ENCODE measurements at regions not wholly inside any gene's neighbourhood (a gene's known extent, or its start where the extent isn't known, plus 50 kb on each side); places are given as distances from the start of the nearest gene placed in this dataset.
"Not testable (repeated sequence)": the region's sequence is repeated elsewhere in the genome, so short reads cannot be mapped to it uniquely, and the experiment has no call there.

GRCh38 chr3:177664380-177665103, 467.3 kb upstream of the TBL1XR1 start:
- 40% methylated on average over 2 of the region's 17 CpGs for WGBS (ENCODE audit: low lambda C conversion rate)
- H4K20me1 ChIP-seq (ENCODE audit: insufficient read depth, low read length); POLR2A ChIA-PET; FAIRE-seq; H3K4me1 ChIP-seq (ENCODE audit: insufficient read depth, low read length); H3K27me3 ChIP-seq (ENCODE audit: control insufficient read depth in 1 of 2, insufficient read depth in 2 of 2, low read length in 2 of 2); DNase-seq (ENCODE audit: low spot score); ATAC-seq; H2AFZ ChIP-seq (ENCODE audit: low read length); H3K9ac ChIP-seq (ENCODE audit: insufficient read depth, low read depth, low read length); CTCF ChIA-PET (ENCODE audit: low intra/inter-chr PET ratio, low total read pairs); in situ Hi-C loops (cut with HindIII; ENCODE audit: extremely low pct_ligation_motif_present, low pct_unique_long_range_greater_than_20kb); intact Hi-C loops (cut with micrococcal nuclease; ENCODE audit: unreplicated experiment); H3K9me3 ChIP-seq (ENCODE audit: low read length); H3K4me3 ChIP-seq (replicated peaks in 1 of 3; ENCODE audit: insufficient read depth in 1 of 3, low read depth in 2 of 3, low read length in 3 of 3); BruUV-seq (replicated peaks); H3K79me2 ChIP-seq (ENCODE audit: insufficient read depth, low read length); H3K36me3 ChIP-seq (replicated peaks in 1 of 2; ENCODE audit: control insufficient read depth in 1 of 2, insufficient read depth in 2 of 2, low read length in 2 of 2); H3K27ac ChIP-seq (ENCODE audit: extremely low read length, insufficient read depth, low read length); TF ChIP-seq SOX6 (IDR thresholded peaks at IDR 0.05): not testable (repeated sequence)
- H3K4me2 ChIP-seq (ENCODE audit: low read depth, low read length), result peak overlapping the region; percentile 24; the same call in 1 of the 2 replicates
- TF ChIP-seq STAG1 (CRISPR knock-in tag; IDR thresholded peaks at IDR 0.05), result peak; percentile 69
- peak; percentile 63 for TF ChIP-seq CTCF (CRISPR knock-in tag; IDR thresholded peaks at IDR 0.05)
- peak; percentile 43; the same call in 1 of the 2 replicates for TF ChIP-seq FOXP4 (CRISPR knock-in tag; IDR thresholded peaks at IDR 0.05)
- TF ChIP-seq REPIN1 (CRISPR knock-in tag; IDR thresholded peaks at IDR 0.05; ENCODE audit: borderline replicate concordance, low read depth), result 0 out of 2 replicates have a peak, but pooled peaks have one; percentile 52
- TF ChIP-seq FOXA3 (CRISPR knock-in tag; IDR thresholded peaks at IDR 0.05), result peak; percentile 81
- TF ChIP-seq, protein P1, sequence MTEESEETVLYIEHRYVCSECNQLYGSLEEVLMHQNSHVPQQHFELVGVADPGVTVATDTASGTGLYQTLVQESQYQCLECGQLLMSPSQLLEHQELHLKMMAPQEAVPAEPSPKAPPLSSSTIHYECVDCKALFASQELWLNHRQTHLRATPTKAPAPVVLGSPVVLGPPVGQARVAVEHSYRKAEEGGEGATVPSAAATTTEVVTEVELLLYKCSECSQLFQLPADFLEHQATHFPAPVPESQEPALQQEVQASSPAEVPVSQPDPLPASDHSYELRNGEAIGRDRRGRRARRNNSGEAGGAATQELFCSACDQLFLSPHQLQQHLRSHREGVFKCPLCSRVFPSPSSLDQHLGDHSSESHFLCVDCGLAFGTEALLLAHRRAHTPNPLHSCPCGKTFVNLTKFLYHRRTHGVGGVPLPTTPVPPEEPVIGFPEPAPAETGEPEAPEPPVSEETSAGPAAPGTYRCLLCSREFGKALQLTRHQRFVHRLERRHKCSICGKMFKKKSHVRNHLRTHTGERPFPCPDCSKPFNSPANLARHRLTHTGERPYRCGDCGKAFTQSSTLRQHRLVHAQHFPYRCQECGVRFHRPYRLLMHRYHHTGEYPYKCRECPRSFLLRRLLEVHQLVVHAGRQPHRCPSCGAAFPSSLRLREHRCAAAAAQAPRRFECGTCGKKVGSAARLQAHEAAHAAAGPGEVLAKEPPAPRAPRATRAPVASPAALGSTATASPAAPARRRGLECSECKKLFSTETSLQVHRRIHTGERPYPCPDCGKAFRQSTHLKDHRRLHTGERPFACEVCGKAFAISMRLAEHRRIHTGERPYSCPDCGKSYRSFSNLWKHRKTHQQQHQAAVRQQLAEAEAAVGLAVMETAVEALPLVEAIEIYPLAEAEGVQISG (CRISPR knock-in tag; IDR thresholded peaks at IDR 0.05), result 0 out of 2 replicates have a peak, but pooled peaks have one; percentile 22
- TF ChIP-seq SOX6 (CRISPR knock-in tag; IDR thresholded peaks at IDR 0.05), result 0 out of 2 replicates have a peak, but pooled peaks have one; percentile 29
- TF ChIP-seq KDM2A (CRISPR knock-in tag; IDR thresholded peaks at IDR 0.05; ENCODE audit: borderline replicate concordance, low read depth), result peak; percentile 32; the same call in 1 of the 2 replicates
- TF ChIP-seq, protein P2, sequence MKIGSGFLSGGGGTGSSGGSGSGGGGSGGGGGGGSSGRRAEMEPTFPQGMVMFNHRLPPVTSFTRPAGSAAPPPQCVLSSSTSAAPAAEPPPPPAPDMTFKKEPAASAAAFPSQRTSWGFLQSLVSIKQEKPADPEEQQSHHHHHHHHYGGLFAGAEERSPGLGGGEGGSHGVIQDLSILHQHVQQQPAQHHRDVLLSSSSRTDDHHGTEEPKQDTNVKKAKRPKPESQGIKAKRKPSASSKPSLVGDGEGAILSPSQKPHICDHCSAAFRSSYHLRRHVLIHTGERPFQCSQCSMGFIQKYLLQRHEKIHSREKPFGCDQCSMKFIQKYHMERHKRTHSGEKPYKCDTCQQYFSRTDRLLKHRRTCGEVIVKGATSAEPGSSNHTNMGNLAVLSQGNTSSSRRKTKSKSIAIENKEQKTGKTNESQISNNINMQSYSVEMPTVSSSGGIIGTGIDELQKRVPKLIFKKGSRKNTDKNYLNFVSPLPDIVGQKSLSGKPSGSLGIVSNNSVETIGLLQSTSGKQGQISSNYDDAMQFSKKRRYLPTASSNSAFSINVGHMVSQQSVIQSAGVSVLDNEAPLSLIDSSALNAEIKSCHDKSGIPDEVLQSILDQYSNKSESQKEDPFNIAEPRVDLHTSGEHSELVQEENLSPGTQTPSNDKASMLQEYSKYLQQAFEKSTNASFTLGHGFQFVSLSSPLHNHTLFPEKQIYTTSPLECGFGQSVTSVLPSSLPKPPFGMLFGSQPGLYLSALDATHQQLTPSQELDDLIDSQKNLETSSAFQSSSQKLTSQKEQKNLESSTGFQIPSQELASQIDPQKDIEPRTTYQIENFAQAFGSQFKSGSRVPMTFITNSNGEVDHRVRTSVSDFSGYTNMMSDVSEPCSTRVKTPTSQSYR (CRISPR knock-in tag; IDR thresholded peaks at IDR 0.05; ENCODE audit: borderline replicate concordance), result peak; percentile 95
- TF ChIP-seq, protein P3, sequence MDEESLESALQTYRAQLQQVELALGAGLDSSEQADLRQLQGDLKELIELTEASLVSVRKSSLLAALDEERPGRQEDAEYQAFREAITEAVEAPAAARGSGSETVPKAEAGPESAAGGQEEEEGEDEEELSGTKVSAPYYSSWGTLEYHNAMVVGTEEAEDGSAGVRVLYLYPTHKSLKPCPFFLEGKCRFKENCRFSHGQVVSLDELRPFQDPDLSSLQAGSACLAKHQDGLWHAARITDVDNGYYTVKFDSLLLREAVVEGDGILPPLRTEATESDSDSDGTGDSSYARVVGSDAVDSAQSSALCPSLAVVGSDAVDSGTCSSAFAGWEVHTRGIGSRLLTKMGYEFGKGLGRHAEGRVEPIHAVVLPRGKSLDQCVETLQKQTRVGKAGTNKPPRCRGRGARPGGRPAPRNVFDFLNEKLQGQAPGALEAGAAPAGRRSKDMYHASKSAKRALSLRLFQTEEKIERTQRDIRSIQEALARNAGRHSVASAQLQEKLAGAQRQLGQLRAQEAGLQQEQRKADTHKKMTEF (CRISPR knock-in tag; IDR thresholded peaks at IDR 0.05), result peak; percentile 56; the same call in 1 of the 2 replicates
- peak; percentile 54; the same call in 1 of the 2 replicates for TF ChIP-seq SALL1 (CRISPR knock-in tag; IDR thresholded peaks at IDR 0.05)
